Effector CD8-positive, alpha-beta T cell (primary cell): ENCODE measurements at regions not wholly inside any gene's neighbourhood (a gene's known extent, or its start where the extent isn't known, plus 50 kb on each side); places are given as distances from the start of the nearest gene placed in this dataset.

Experiments used
- DNase-seq: peaks from one replicate; lab custom pipeline; 2025; lab: John Stamatoyannopoulos, UW

DNA sequence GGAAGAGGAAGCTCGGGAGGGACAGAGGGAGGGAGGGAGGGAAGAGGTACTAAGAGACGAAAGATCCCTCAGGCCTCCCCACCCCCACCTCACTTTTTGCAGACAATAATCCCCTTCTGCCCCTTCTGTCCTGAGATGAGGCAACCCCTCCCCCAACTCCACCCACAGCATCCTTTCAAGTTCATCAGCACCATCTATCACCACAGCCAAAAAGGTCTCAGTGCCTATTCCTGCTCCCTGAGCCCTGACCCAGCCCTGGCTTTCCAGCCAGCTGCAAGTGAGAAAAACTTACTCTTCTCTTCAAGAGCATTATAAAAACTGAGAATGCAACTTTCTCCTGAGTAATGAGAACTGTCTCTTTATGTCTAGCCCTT is 133.2 kb upstream of the LRFN2 start:
- DNase-seq: no peak

DNA sequence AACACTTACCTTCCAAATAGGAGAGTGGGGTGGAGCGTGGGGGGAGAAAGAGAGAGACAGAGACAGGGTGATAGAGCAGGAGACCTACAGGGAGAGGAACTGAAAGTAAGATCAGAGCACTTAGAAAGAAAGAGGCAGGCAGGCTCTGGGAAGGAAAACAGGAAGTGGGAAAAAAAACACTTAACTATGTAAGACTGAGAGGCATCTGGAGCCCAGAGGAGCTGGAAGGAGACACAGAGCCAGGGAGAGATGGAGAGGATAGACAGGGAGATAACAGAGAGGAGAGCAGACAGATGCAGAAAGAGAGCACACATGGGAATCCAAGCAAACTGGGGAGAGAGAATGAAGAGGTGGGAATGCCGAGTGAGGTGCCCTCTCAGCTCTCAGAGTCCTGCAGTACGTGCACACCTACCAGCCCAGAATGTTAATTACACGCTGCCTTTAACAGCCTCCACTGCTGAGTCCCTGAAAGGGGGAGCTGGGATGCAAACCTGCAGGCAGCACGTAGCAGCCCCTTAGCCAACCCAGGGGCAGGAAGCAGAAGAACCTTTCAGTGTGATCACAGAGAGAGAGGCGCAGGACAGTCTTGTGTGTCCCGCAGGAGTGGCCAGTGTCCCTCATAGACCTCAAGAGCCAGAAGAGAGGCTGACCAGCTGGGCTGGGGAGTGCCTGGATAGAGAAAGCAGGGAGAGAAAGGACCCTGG is 132.7 kb upstream of the LRFN2 start:
- no peak for DNase-seq

DNA sequence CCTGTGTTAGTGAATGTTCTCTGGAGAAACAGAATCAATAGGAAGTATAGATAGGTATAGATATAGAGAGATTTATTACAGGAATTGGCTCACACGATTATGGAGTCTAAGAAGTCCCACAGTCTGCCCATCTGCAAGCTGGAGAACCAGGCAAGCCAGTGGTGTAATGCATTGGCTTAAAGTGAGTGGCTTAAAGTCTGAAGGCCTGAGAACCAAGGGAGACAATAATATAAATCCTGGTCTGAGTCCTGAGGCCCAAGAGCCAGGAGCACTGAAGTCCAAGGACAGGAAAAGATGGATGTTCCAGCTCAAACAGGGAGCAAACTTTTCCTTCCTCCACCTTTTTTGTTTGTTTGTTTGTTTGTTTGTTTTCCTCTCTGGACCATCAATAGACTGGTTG is 131.2 kb upstream of the LRFN2 start:
- no peak for DNase-seq

DNA sequence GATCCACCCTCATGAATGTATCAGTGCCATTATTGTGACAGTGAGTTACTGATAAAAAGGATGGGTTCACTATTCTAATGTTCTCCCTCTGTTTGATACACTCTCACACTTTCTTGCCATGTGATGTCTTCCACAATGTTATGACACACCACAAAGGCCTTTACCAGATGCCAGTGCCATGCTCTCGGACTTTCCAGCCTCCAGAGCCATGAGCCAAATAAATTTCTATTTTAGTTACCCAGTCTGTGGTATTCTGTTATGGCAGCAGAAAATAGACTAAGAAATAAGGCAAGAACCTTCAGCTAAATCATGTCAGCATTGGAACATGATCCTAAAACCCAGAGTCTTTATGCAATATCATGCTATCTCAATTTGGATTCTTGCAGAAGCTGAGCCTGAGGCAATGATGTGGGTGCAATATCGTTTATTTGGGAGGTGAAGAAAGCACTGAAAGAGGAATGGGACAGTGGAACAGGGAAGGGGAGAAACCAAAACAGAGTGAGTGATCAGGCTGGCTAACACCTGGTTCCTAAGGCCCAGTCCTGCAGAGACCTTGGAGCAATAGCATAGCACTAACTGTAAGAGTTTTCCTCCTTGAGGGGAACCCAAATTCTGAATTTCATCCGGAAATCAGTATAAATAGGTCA is 130.4 kb upstream of the LRFN2 start:
- DNase-seq: no peak

DNA sequence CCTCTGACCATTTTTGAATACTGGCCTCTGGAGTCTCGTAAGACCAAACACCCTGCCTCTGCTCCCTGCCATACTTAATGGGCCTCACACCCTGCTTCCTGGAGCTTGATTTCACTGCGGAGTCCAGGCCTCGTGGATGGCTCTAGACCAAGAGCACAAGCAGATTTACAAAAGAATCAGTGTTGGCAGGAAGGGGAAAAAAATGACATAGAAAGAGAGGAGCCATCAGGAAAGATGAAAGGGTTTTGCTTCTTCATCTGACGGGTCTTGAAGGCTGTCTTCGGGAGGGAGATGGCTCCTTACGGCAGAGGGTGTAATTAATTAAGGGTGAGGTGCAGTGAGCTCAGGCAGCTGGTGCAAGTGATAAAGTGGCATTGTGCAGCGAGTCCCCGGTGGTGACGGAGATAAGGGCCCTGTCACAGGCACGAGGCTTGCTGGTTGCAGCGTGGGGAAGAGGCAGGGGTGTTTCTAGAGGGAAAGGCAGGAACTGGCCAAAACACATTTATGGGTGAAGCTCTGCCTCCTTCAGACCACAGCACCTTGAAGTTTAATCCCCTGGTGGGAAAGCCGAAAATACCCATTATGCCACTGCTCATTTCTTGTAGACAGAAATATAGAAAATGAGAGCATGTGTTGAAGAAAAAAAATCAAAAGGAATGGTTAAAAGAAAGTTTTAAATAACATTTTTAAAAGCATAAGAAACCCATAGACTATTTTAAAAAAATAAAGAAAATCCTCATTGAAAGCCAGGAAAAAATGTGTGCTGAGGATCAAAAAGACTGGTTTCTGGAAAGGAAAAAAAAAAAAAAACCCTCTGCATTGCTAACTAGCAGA is 128.6 kb upstream of the LRFN2 start:
- no peak for DNase-seq

DNA sequence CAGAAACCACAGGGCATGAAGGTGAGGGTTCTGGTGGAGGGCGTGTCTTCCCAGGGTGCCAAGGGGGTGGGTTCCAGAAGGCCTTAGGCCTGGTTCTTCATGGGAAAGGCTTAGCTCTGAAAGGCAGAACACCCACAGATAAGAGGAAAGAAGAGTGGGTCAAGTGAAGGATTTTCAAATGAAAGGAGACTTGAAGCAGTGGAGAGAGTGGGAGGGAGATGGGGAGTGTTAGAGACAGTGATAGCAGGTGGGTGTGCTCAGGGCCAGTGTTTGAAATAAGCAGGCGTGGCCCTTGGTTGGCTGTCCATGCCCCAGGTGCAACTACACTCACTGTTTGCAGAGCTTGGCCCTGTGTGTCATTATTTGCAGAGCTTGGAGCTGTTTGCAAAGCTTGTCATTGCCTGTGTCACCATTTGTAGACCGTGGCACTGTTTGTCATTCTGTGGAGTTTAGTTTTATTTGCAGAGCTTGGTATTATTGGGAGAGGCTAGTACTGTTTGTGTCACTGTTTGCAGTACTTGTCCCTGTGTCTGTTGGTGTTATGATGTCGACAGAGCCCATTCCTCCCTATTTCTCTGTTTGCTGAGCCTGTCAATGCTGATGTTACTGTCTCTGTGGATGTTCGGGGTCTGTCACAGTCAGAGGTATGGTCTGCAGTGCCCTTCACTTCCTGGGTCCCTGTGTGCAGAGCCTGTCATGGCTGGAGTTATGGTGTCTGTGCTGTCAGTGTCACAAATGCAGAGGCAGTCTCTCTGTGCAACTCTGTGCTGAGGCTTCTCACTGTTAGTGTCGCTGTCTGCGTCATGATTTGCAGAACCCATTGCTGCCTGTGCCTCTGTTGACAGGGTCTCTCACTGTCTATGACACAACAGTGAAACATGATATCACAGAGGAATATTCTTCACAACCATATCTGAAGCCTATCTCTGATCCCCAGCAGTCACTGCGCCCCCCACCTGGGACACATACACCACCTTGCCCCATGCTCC is 127.7 kb upstream of the LRFN2 start:
- no peak for DNase-seq

DNA sequence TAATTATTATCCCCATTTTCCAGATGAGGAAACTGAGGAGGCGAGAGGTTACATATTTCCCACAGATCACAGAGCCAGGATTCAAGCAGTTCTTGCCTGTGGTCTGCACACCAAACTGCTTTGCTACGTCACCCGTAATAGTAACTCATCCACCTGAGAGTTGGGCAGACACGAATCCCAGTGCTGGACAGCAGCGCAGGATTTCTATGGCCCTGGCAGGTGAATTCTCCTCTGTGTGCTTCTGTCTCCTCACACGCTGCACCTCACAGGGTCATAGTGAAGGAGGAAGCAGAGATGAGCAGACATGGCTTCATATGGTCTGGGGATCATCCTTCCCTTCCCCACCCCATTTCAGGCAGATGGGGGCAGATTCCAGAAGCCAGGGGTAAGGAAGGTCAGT is 127.0 kb upstream of the LRFN2 start:
- no peak for DNase-seq

DNA sequence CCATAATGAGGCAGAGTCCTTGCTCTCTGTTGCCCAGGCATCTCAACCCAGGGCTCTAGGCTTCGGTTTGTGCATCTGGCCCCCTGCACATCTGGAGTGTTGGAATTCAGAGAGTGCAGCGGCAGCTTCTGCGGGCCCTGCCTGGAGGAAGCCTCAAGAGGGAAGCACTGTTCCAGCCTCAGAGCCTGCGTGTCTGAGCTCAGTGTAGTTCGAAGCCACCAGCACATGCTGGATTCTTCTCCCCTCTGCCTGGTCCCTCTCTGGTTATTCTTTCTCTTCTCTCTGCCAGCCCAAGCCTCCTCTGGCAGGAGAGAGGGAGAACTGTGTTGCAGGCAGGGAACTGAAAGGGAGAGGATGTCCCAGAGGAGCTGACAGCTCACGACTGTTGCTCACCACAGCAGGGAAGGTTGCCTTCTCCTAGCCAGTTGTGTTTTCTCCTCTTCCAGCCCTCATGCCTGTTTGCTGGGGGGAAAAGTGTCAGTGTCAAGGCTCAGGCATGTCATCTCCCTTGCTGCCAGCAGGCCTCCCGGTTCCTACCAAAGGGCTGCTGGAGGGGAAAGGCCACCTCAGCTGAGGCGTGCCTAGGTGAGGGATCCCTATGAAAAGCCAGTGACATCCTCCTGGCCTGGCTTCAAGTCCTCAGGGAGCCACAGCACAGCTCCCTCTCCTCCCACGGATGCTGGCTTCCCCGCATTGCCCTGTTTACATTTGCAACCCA is 126.0 kb upstream of the LRFN2 start:
- DNase-seq: no peak

DNA sequence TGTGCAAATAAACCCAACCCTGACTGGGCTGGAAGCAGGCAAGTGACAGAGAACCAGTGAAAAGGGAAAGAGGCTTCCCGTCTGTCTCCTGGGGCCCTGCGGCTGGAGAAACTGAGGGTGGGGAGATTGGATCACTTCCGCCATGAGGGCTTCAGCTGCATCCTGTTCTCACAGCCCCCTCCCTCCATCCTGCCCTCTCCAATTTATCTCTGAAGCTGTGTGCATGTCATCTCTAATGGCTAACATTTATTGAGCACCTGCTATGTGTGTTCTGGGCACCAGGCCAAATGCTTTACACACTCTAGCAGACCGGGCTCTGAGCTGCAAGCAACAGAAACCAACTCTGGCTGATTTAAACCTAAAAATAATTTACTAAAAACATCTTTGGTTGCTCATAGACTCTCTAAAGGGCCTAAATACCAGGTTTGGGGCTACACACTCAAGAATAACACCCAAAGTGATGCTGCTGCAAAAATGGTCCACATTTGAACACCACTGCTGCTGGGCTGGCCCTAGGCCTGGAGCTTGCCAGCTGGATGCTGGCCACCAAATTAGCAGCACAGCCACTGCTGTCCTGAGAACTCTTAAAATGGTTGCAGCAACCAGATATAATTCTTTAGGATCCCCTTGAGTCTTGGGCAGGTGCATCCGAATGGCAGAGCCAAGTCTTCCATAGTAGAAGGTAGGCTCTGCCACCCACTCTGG is 123.6 kb upstream of the LRFN2 start:
- no peak for DNase-seq

DNA sequence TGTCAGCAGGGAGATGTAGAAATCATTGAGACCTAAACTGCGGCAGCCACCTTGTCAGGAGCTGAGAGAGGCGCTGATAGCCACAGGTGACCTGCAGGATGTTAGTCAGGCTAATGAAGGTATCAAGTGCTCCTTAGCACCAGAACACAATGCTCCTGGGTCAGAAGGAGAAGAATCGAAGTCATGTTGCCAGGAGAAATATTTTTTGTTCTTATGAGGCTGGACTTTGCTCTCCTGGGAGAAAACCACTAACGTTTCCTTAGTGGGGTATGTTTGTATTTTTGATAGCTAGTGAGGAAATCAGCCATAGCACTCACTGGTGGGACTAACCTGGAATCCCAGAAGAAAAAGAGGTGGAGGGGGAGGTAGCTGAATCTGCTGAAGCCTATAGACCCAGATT is 120.9 kb upstream of the LRFN2 start:
- DNase-seq: no peak

DNA sequence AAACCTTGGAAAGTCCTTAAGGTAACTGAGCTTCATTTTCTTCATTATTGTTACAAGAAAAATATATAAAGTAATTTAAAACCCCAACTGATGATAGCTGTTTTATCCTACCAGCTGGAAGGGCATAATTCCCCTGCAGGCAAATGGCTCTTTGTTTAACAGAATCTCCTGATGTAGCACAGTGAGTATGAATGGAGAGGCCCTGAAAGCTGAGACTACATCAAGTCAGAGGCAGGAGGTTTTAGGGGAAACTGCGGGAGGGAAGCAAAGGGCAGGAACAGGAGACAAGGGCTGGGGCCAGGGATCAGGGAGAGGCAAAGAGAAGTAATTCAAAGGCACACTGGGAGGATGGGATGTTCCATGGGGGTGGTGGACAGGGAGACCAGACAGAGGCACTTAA is 119.0 kb upstream of the LRFN2 start:
- DNase-seq: no peak

DNA sequence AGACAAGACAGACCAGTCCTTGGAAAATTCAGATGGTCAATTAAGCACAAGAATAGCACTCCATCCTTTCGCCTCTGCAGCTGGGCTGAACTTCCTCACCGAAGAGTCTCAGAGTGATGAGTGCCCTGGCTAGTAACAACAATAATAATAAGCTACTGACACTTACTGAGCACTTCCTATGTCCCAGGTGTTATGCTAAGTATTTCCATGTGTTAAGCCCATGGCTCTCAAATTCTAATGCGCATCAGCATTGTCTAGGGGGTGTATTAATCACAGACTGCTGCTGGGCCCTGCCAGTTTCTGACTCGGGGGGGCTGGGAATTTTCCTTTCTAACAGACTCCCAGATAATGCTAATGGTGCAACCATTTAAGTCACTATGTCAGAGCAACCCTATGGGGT is 118.2 kb upstream of the LRFN2 start:
- no peak for DNase-seq

DNA sequence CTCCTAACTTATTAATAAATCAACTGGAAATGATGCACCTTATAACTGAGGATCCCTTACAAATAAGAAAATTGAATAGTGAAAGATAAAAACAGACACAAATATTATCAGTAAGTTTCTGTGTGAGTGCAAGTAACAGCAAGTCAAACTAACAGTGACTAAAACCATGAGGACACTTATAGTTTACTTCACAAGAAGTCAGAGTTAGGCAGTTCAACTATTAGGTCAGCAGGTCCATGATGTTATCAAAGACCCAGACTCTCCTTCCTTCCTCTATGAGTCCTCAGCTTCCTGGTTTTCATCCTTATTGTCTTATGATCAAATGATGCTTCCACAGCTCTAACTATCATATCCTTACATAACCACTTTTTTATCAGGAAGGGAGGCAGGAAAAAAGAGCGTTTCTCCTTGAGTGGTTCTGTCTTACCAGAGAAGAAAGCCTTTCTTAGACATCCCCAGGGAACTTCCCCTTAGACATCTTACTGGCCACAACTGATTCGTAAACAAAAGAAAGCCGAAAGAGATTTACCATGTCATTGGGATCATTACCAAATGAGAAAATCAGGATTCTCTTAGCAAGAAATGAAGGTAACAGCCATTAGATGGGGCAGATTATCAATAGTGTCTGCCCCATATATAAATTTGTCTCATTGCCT is 114.3 kb upstream of the LRFN2 start:
- no peak for DNase-seq

DNA sequence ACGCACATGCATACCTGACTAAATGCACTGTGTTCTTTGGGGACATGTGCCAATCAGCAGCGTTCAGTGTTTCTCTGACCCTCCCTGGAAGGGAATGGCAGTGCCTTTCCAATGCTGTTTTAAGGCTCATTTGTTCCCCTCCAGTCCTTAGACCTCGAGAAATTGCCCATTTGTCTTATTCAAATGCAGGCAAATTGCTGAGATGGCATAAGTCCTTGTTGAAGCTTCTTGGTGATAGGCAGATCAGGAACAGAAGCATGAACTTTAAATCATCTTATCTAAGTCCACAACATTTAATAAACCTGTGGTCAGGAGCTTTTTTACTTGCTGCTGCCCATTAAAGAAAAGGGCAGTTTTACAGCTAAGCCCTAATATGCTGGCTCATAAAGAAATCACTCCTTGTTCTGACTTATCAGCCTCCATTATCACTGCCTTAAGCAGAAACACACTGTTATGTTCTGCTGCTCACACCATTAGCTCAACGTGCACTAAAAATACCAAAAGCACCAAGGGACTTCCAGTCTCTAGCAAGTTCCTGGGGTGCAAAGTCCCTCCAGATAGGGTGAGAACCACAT is 112.9 kb upstream of the LRFN2 start:
- DNase-seq: no peak

DNA sequence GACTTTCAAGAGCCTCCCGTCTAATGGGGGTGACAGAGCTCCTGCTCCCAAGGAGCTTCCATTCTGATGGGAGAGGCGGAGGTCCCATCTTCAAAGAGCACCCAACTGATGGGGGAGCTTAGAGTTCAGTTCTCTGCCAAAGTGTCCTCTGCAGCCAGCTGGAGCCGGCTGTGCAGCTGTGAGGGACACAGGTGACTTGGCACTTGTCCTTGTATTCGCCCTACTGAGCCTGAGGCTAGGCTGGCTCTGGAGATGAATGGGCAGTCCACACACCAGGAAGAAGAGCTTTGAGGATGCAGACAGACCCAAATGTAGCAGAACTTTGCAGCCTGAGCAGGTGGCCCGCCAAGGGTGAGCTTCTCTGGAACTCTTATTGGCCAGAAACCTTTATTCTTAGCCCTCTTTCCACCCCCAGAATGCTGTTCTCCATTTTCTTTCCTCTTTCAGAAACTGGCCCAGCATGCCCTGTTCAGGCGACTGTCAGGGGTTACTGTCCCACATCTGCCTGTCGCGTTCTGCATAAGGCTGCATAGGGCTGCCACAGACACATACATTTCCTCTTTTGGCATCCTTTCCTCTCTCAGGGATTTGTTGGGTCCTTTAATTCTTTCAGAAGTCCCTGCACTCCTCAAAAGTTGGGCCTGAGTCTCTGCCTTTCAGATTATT is 108.7 kb upstream of the LRFN2 start:
- DNase-seq: no peak

DNA sequence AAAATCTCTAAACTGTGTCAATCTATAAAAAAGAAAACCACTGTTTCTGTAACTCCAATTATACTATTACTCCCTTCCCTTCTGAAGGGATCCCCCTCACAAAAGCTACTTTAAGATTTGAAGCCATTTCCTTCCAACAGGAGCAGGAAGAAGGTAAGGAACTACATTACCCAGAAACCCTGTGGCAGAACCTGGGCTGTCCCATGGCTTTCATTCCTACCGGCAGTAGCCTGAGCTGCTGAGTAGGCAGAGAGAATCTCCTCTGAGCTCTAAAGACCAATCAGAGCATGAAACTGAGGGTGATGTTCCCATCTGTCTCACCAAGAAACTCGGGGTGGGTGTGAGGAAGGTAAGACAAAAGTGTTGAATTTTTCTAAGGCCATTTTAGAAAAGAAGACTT is 108.0 kb upstream of the LRFN2 start:
- DNase-seq: no peak

DNA sequence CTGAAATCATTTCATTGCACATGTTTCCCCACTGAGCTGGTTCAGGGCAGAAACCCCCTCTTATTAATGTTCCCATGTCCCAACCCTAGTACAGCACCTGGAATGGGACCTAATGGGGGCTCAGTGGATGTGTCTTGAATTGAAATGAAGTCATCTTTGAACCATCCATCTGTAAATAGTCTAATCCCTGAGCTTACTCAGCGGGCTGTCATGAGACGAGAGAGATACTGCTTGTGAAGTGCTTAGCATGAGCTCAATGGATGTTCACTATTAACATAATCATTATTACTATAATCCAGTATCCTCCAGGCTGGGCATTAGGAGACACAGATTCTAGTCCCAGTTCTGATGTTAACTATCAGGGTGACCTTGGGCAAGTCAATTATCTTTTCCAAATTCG is 106.6 kb upstream of the LRFN2 start:
- DNase-seq: no peak

DNA sequence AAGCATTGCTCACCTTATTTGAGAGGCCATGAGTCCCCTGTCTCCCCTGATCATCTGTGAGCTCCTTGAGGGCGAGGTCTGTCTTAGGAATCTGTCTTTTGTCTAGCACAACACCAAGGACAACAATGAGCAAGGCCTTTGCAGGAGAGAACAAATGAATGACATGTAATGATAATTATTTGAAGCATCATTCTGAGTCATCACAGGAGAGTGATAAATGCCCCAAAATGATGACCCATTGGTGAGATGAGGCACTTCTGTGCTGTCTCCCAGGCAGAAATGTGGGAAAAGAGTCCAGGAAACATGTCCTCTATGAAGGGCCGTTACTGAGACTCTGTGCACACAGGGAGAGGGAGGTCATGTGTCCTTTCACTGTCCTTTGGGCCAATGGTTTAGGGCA is 105.2 kb upstream of the LRFN2 start:
- no peak for DNase-seq

DNA sequence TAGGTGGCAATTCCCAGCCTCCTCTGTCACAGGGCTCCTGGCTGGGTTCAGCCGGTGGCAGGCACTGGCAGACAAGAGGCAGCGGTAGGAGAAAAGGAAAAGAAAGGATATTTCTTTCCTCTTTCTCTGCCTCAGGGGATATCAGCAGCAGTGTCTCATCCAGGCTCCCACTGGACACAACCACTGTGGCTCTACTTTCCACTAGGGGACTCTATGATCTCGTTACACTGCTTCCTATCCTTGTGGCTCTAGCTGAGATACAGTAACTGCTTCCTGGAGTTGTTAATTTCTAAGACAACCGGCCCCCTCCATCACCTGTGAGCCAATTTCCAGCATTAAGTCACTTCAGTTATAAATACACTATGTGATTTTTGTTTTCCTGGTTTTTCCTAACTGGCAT is 102.0 kb upstream of the LRFN2 start:
- DNase-seq: no peak
